ENCODE measurements at regions not wholly inside any gene's neighbourhood (a gene's known extent, or its start where the extent isn't known, plus 50 kb on each side); places are given as distances from the start of the nearest gene placed in this dataset.
"Not testable (repeated sequence)": the region's sequence is repeated elsewhere in the genome, so short reads cannot be mapped to it uniquely, and the experiment has no call there.

- DNase-seq (ENCODE audit: low read depth, low spot score) = no peak
Observed at GRCh38 chr5:169531631-169532030, 51.9 kb upstream of the SPDL1 start.

- no peak for DNase-seq (ENCODE audit: low read depth, low spot score)
Observed at GRCh38 chr5:169527863-169528262, 55.7 kb upstream of the SPDL1 start.

GRCh38 chr5:169527066-169527465 lies 56.5 kb upstream of the SPDL1 start:
- no peak for DNase-seq (ENCODE audit: low read depth, low spot score)

GRCh38 chr5:169522851-169523250 lies 60.7 kb upstream of the SPDL1 start:
- no peak for DNase-seq (ENCODE audit: low read depth, low spot score)

- peak; percentile 55 for DNase-seq (ENCODE audit: low read depth, low spot score)
Observed at GRCh38 chr5:169521366-169521983, 62.1 kb upstream of the SPDL1 start.

GRCh38 chr5:169519358-169519757 lies 64.2 kb upstream of the SPDL1 start:
- DNase-seq (ENCODE audit: low read depth, low spot score) = no peak

GRCh38 chr5:169518779-169519178 lies 64.8 kb upstream of the SPDL1 start:
- DNase-seq (ENCODE audit: low read depth, low spot score) = not testable (repeated sequence)

GRCh38 chr5:169512385-169512784 lies 71.2 kb upstream of the SPDL1 start:
- no peak for DNase-seq (ENCODE audit: low read depth, low spot score)

- no peak for DNase-seq (ENCODE audit: low read depth, low spot score)
Observed at GRCh38 chr5:169511708-169512107, 71.9 kb upstream of the SPDL1 start.

- DNase-seq (ENCODE audit: low read depth, low spot score) = no peak
Observed at GRCh38 chr5:169507051-169507450, 76.5 kb upstream of the SPDL1 start.

- DNase-seq (ENCODE audit: low read depth, low spot score) = no peak
Observed at GRCh38 chr5:169503886-169504285, 79.7 kb upstream of the SPDL1 start.

GRCh38 chr5:169499990-169500505 lies 83.5 kb upstream of the SPDL1 start:
- no peak for DNase-seq (ENCODE audit: low read depth, low spot score)

- no peak for DNase-seq (ENCODE audit: low read depth, low spot score)
Observed at GRCh38 chr5:169496878-169497277, 86.7 kb upstream of the SPDL1 start.

GRCh38 chr5:169494941-169495548 lies 88.5 kb upstream of the SPDL1 start:
- DNase-seq (ENCODE audit: low read depth, low spot score) = peak; percentile 1

- DNase-seq (ENCODE audit: low read depth, low spot score) = no peak
Observed at GRCh38 chr5:169494383-169494935, 89.1 kb upstream of the SPDL1 start.

- no peak for DNase-seq (ENCODE audit: low read depth, low spot score)
Observed at GRCh38 chr5:169474226-169474625, 109.3 kb upstream of the SPDL1 start.

- DNase-seq (ENCODE audit: low read depth, low spot score) = no peak
Observed at GRCh38 chr5:169472544-169472943, 111.0 kb upstream of the SPDL1 start.

- DNase-seq (ENCODE audit: low read depth, low spot score) = no peak
Observed at GRCh38 chr5:169471021-169471420, 112.6 kb upstream of the SPDL1 start.

GRCh38 chr5:169467041-169467771 lies 116.4 kb upstream of the SPDL1 start:
- DNase-seq (ENCODE audit: low read depth, low spot score) = no peak

- DNase-seq (ENCODE audit: low read depth, low spot score) = no peak
Observed at GRCh38 chr5:169460896-169461295, 122.7 kb upstream of the SPDL1 start.

- DNase-seq (ENCODE audit: low read depth, low spot score) = no peak
Observed at GRCh38 chr5:169460123-169460522, 123.5 kb upstream of the SPDL1 start.

- DNase-seq (ENCODE audit: low read depth, low spot score) = peak; percentile 9
Observed at GRCh38 chr5:169458221-169458620, 125.4 kb upstream of the SPDL1 start.

Measured in astrocyte of the hippocampus (primary cell).